Activated CD4-positive, alpha-beta memory T cell treated with anti-CD3 and anti-CD28 coated beads, Interleukin-2, amount 10 ng/mL, durations not matched to agents 7 days and 5 days (primary cell): ENCODE measurements at regions not wholly inside any gene's neighbourhood (a gene's known extent, or its start where the extent isn't known, plus 50 kb on each side); places are given as distances from the start of the nearest gene placed in this dataset.

Experiments used
- CTCF ChIA-PET: fragments of 350-600 bp; sonication (Branson Sonifier 250); formaldehyde crosslinking; loops from one replicate; lab custom pipeline; 2021; ENCODE audit warnings: antibody characterized with exemption, inconsistent platforms; lab: Charles Lee
- POLR2A ChIA-PET: fragments of 350-600 bp; sonication (Branson Sonifier 250); formaldehyde crosslinking; loops from one replicate; lab custom pipeline; 2021; ENCODE audit warnings: antibody characterized with exemption; lab: Charles Lee
- DNase-seq: peaks from one replicate; pipeline ENCODE4 v3.0.0-alpha.2; 2020
- H3K27ac Mint-ChIP-seq: one replicate; pipeline ENCODE4 v1.8.0; 2021; ENCODE audit warnings: mild to moderate bottlenecking, mixed read lengths
- H3K27me3 Mint-ChIP-seq: one replicate; pipeline ENCODE4 v1.8.0; 2021; ENCODE audit warnings: mixed read lengths
- H3K36me3 Mint-ChIP-seq: one replicate; pipeline ENCODE4 v1.8.0; 2021; ENCODE audit warnings: low read depth, mixed read lengths
- H3K4me1 Mint-ChIP-seq: one replicate; pipeline ENCODE4 v1.8.0; 2021; ENCODE audit warnings: mixed read lengths
- H3K4me3 Mint-ChIP-seq: one replicate; pipeline ENCODE4 v1.8.0; 2021; ENCODE audit warnings: mild to moderate bottlenecking, mixed read lengths
- H3K9me3 Mint-ChIP-seq: one replicate; pipeline ENCODE4 v1.8.0; 2021; ENCODE audit warnings: mixed read lengths

DNA sequence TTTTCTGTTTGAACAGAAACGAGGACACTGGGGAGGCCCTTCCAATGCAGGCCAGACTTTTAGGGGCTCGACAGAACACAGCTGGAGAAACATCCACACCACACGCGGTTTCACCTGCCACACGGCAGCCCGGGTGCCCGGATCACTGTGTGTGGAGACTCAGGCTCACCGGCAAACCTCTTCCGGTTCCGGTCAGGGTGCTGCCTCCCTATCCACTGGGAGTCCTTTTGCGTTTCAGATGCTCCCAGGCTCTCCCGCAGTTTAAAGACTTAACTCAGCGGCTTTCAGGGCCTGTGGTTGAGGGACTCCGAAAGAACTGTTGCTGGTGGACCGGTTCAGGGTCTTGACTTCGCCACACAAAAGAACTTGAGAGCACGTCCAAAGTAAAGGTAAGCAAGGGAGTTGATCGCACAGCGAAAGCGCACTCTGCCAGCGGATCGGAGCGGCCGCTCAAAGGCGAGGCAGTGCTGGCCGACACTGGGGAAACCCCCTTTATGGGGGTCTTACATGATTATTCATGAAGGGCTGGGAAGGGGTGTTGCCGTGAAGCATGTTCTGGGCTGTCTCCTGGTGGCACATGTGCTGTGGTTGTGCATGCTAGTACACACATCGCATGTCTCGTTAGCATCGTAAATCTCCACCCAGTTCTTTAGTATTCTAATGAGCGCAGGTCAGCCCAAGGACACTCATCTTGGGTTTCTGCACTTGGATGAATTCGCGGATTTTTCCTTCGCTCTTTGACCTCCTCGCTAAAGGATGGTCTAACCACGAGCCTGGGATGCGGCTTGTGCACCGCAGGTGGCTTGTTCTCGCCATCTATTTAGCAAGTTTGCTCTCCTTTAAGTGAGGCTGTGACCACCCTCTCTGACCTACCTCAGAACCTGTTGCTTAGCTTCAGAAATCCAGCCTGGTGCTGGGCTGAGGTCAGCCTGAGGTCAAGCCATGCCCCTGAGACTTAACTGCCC is 180.3 kb downstream of the CDH26 start:
- H3K36me3 Mint-ChIP-seq = no peaks in the 10 kb centered on the region
- ChIA-PET POLR2A (interaction anchor here (0.7 to 1.4 kb wide), 2 partner anchors 82 to 198 kb away, joined by 3 read pairs; no protein-coding TSS in a partner anchor), CTCF (interaction anchor here (0.7 to 1.8 kb wide), 11 partner anchors 14 to 1090 kb away, joined by 3 to 11 read pairs (median 4); partner anchors contain the start of genes FAM217B and PPP1R3D)
- H3K27me3 Mint-ChIP-seq = no peaks in the 10 kb centered on the region
- H3K4me3 Mint-ChIP-seq = peak overlapping the region; percentile 18
- no peak overlapping the region for H3K27ac Mint-ChIP-seq
- peak; percentile 37 for DNase-seq
- H3K9me3 Mint-ChIP-seq = no peaks in the 10 kb centered on the region
- H3K4me1 Mint-ChIP-seq = peaks cover 15% of the 10 kb centered on the region

DNA sequence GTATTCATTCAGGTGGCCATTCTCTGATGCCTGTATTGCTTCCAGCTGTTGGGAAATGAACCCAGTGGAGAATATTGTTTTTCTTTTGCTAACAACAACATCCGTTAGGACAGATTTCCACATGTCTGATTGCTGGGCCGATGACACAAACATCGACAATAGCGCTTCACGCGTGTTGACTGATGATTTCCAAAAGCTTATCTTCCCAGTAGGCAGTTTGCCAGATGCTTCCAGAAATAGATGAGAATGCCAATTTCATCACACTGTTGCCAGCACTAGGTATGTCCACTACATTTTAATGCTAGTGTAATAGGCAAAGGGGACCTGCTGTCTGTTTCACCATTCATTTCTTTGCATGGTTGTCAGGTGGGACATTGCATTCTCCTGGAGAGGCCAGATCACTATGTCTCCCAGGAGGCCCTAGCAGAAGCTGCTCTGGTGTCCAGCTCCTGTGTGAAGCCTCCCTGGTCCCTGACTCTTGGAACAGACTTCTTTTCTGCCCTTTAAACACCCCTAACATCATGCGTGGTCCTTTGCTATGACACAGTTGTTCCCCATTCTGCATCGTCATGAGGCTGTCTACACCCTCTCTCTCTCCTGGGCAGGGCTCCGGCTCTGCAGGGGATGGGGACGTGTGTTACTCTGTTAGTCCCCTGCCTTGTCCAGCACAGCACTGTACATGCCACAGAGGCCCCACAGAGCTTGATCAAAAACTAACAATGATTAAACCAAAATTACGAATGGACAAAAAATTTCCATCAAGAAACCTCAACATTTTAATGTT is 181.6 kb downstream of the CDH26 start:
- ChIA-PET CTCF (no interaction called here), POLR2A (no interaction called here)
- H3K36me3 Mint-ChIP-seq = no peaks in the 10 kb centered on the region
- DNase-seq = no peak
- H3K27me3 Mint-ChIP-seq = no peaks in the 10 kb centered on the region
- peaks cover 15% of the 10 kb centered on the region for H3K4me1 Mint-ChIP-seq
- H3K27ac Mint-ChIP-seq = no peak overlapping the region
- no peaks in the 10 kb centered on the region for H3K9me3 Mint-ChIP-seq
- H3K4me3 Mint-ChIP-seq = no peak overlapping the region

- ChIA-PET CTCF (no interaction called here), POLR2A (no interaction called here)
- DNase-seq = no peak
- Mint-ChIP-seq H3K36me3 (no peaks in the 10 kb centered on the region), H3K4me1 (peaks cover 10% of the 10 kb centered on the region), H3K9me3 (no peaks in the 10 kb centered on the region), H3K27me3 (no peaks in the 10 kb centered on the region), H3K27ac (no peak overlapping the region), H3K4me3 (no peak overlapping the region)
Measured at GRCh38 chr20:60142587-60142986, 184.4 kb downstream of the CDH26 start.

- Mint-ChIP-seq H3K27me3 (no peaks in the 10 kb centered on the region), H3K9me3 (no peaks in the 10 kb centered on the region), H3K27ac (no peak overlapping the region), H3K4me1 (peaks cover 4% of the 10 kb centered on the region), H3K36me3 (no peaks in the 10 kb centered on the region), H3K4me3 (no peak overlapping the region)
- ChIA-PET CTCF (no interaction called here), POLR2A (no interaction called here)
- no peak for DNase-seq
Measured at GRCh38 chr20:60143261-60143842, 185.1 kb downstream of the CDH26 start.

- Mint-ChIP-seq H3K4me3 (no peak overlapping the region), H3K9me3 (no peaks in the 10 kb centered on the region), H3K36me3 (no peaks in the 10 kb centered on the region), H3K4me1 (peaks cover 3% of the 10 kb centered on the region), H3K27me3 (no peaks in the 10 kb centered on the region), H3K27ac (no peak overlapping the region)
- ChIA-PET POLR2A (no interaction called here), CTCF (no interaction called here)
- DNase-seq = no peak
Measured at GRCh38 chr20:60144404-60144803, 186.2 kb downstream of the CDH26 start.

- H3K36me3 Mint-ChIP-seq = no peaks in the 10 kb centered on the region
- POLR2A ChIA-PET = no interaction called here
- no peak overlapping the region for H3K4me3 Mint-ChIP-seq
- no peak overlapping the region for H3K27ac Mint-ChIP-seq
- CTCF ChIA-PET = no interaction called here
- no peaks in the 10 kb centered on the region for H3K27me3 Mint-ChIP-seq
- no peaks in the 10 kb centered on the region for H3K9me3 Mint-ChIP-seq
- no peak for DNase-seq
- H3K4me1 Mint-ChIP-seq = peaks cover 3% of the 10 kb centered on the region
Measured at GRCh38 chr20:60144974-60145527, 186.8 kb downstream of the CDH26 start.

DNA sequence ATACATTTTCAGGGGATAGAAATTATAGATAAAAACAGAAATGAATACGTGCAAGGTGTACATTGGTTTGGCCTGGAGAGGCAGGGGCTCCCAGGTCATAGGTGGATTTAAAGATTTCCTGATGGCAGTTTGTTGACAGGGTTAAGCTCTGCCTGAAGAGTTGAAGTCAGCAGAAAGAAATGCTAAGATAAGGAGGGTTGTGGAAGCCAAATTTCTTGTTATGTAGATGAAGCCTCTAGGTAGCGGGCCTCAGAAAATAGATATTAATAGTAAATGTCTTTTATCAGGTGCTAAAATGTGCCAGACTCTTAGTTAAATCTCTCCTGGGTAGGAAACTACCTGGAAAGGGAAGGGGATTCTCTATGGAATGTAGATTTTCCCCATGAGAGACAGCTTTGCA is 188.8 kb downstream of the CDH26 start:
- POLR2A ChIA-PET = no interaction called here
- no peaks in the 10 kb centered on the region for H3K9me3 Mint-ChIP-seq
- no peaks in the 10 kb centered on the region for H3K36me3 Mint-ChIP-seq
- peaks cover 5% of the 10 kb centered on the region for H3K27me3 Mint-ChIP-seq
- peaks cover 3% of the 10 kb centered on the region for H3K4me1 Mint-ChIP-seq
- no peak for DNase-seq
- CTCF ChIA-PET = interaction anchor here (0.5 kb wide), 1 partner anchor 167 kb away, joined by 5 read pairs; no protein-coding TSS in a partner anchor
- H3K4me3 Mint-ChIP-seq = no peak overlapping the region
- no peak overlapping the region for H3K27ac Mint-ChIP-seq

- Mint-ChIP-seq H3K36me3 (no peaks in the 10 kb centered on the region), H3K4me1 (peaks cover 3% of the 10 kb centered on the region), H3K27ac (no peak overlapping the region), H3K9me3 (no peaks in the 10 kb centered on the region), H3K4me3 (no peak overlapping the region), H3K27me3 (peaks cover 5% of the 10 kb centered on the region)
- no peak for DNase-seq
- POLR2A ChIA-PET = no interaction called here
- CTCF ChIA-PET = no interaction called here
Measured at GRCh38 chr20:60148885-60149284, 190.7 kb downstream of the CDH26 start.

DNA sequence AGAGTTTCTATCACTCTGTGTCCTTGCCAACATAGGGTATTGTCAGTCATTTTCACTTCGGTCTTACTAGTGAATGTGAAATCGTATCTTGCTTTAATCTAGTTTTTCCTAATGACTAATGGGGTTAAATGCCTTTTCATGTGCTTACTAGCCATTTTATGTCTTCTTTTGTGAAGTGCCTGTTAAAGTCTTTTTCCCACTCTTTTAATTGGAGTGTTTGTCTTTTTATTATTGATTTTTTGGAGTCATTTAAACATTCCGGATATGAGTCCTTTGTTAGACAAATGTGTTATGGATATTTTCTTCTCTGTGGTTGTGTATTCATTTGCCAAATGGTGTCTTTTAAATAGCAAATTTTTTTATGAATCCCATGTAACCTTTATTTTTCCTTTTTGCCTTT is 194.6 kb downstream of the CDH26 start:
- Mint-ChIP-seq H3K4me3 (no peak overlapping the region), H3K27me3 (peaks cover 5% of the 10 kb centered on the region), H3K4me1 (no peaks in the 10 kb centered on the region), H3K36me3 (peaks cover 2% of the 10 kb centered on the region), H3K9me3 (peaks cover 3% of the 10 kb centered on the region), H3K27ac (no peak overlapping the region)
- no peak for DNase-seq
- ChIA-PET CTCF (no interaction called here), POLR2A (no interaction called here)

- Mint-ChIP-seq H3K4me3 (no peak overlapping the region), H3K27me3 (no peaks in the 10 kb centered on the region), H3K4me1 (no peaks in the 10 kb centered on the region), H3K36me3 (peaks cover 2% of the 10 kb centered on the region), H3K9me3 (peaks cover 5% of the 10 kb centered on the region), H3K27ac (no peak overlapping the region)
- POLR2A ChIA-PET = no interaction called here
- CTCF ChIA-PET = no interaction called here
- DNase-seq = no peak
Measured at GRCh38 chr20:60160451-60161145, 202.4 kb downstream of the CDH26 start.

DNA sequence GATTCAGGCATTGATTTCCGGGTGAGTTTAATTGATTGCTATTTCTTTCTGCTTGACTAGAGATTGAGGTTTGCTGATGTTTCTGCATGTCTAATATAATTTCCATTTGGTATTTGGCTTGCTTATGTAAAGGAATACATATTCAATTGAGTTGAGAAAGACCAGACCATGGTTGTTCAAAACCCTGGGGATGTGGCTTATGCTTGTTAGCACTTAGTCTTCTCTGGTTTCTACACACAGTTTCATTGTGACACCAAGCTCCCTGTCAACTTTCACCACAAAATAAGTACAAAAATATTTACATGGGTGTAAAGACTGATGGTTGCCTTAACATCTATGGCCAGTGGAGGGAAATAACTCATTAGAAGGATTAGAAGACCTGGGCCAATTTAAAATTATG is 209.6 kb downstream of the CDH26 start:
- H3K9me3 Mint-ChIP-seq = no peaks in the 10 kb centered on the region
- POLR2A ChIA-PET = no interaction called here
- H3K4me1 Mint-ChIP-seq = no peaks in the 10 kb centered on the region
- H3K4me3 Mint-ChIP-seq = no peak overlapping the region
- CTCF ChIA-PET = no interaction called here
- H3K27me3 Mint-ChIP-seq = no peaks in the 10 kb centered on the region
- H3K27ac Mint-ChIP-seq = no peak overlapping the region
- H3K36me3 Mint-ChIP-seq = no peaks in the 10 kb centered on the region
- DNase-seq = no peak

DNA sequence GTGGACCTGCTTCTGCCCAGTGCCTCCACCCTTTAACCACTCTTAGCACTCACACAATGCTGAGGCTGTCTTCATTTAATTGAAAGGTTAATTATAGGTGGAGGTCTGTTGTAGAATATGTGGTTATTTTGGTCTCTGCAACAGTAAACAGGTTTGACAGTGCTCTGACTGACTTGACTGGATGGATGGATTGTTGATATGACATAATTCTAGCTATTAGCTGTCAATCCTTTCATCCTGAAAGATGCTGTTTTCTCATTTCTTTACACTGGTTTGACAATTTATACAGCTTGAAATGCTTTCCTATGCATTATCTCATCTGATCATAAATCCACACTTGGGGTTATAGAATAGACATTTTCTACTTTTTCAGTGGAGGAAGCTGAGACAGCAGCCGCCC is 210.7 kb downstream of the CDH26 start:
- Mint-ChIP-seq H3K27ac (no peak overlapping the region), H3K27me3 (no peaks in the 10 kb centered on the region), H3K4me3 (no peak overlapping the region), H3K9me3 (no peaks in the 10 kb centered on the region), H3K36me3 (no peaks in the 10 kb centered on the region), H3K4me1 (no peaks in the 10 kb centered on the region)
- DNase-seq = no peak
- ChIA-PET CTCF (no interaction called here), POLR2A (no interaction called here)
